OCI-LY7 (cell line): ENCODE measurements at regions not wholly inside any gene's neighbourhood (a gene's known extent, or its start where the extent isn't known, plus 50 kb on each side); places are given as distances from the start of the nearest gene placed in this dataset.
A peak's percentile ranks its signal among the peaks of the same experiment; 100 is the strongest.

Source experiments
- BruUV-seq: library from RNA; stranded (reverse); fragments of 400-500 nt; replicated peaks from 2 replicates; lab custom pipeline; 2021; lab: Mats Ljungman, UMichigan
- CTCF ChIA-PET: fragments of 300-600 bp; sonication (Branson Sonifier 250); formaldehyde crosslinking; loops from one replicate; lab custom pipeline; 2022; ENCODE audit warnings: antibody characterized with exemption; ENCODE audit not compliant: unreplicated experiment; lab: Charles Lee
- POLR2A ChIA-PET: fragments of 300-600 bp; sonication (Branson Sonifier 250); formaldehyde crosslinking; loops from one replicate; lab custom pipeline; 2022; ENCODE audit warnings: antibody characterized with exemption; lab: Charles Lee
- DNase-seq: peaks from one replicate; pipeline ENCODE4 v3.0.0-alpha.2; 2015; ENCODE audit warnings: low spot score
- H2AFZ ChIP-seq: fragments of 200-600 bp; sonication (generic), shearing (Covaris generic); 2 replicates; pipeline ENCODE4 v1.6.1; 2014; ENCODE audit warnings: mild to moderate bottlenecking, antibody characterized with exemption, low read length, moderate library complexity
- H3K27ac ChIP-seq: fragments of 200-600 bp; sonication (generic); 2 replicates; pipeline ENCODE4 v1.5.1; 2014; ENCODE audit warnings: mixed run types, low read depth, mild to moderate bottlenecking, moderate library complexity, low read length, inconsistent platforms; ENCODE audit not compliant: poor library complexity, severe bottlenecking
- H3K36me3 ChIP-seq: fragments of 200-600 bp; sonication (generic); 2 replicates; pipeline ENCODE4 v1.6.1; 2014; ENCODE audit warnings: mild to moderate bottlenecking, antibody characterized with exemption, low read length, moderate library complexity, mixed read lengths; ENCODE audit not compliant: insufficient read depth
- H3K4me1 ChIP-seq: fragments of 200-600 bp; sonication (generic); 2 replicates; pipeline ENCODE4 v1.5.1; 2014; ENCODE audit warnings: mild to moderate bottlenecking, low read length; ENCODE audit not compliant: insufficient read depth, poor library complexity, severe bottlenecking
- H3K4me2 ChIP-seq: fragments of 200-600 bp; sonication (generic); 2 replicates; pipeline ENCODE4 v1.6.1; 2014; ENCODE audit warnings: mild to moderate bottlenecking, low read length
- H3K4me3 ChIP-seq: fragments of 200-600 bp; sonication (generic); 2 replicates; pipeline ENCODE4 v1.5.1; 2014; ENCODE audit warnings: mild to moderate bottlenecking, low read depth, low read length; ENCODE audit not compliant: poor library complexity, severe bottlenecking
- H3K79me2 ChIP-seq: fragments of 200-600 bp; sonication (generic); 2 replicates; pipeline ENCODE4 v1.6.1; 2016; ENCODE audit warnings: low read depth, mild to moderate bottlenecking, low read length, moderate library complexity, mixed read lengths; ENCODE audit not compliant: insufficient read depth
- H3K9me2 ChIP-seq: fragments of 200-600 bp; sonication (generic); 2 replicates; pipeline ENCODE4 v1.6.1; 2016; ENCODE audit warnings: mild to moderate bottlenecking, low read length, mixed read lengths; ENCODE audit not compliant: insufficient read depth
- H3K9me3 ChIP-seq: fragments of 200-600 bp; sonication (generic); 2 replicates; pipeline ENCODE4 v1.6.1; 2014; ENCODE audit warnings: mild to moderate bottlenecking, mixed run types, low read length, mixed read lengths
- H4K20me1 ChIP-seq: fragments of 200-600 bp; sonication (generic); 2 replicates; pipeline ENCODE4 v1.6.1; 2014; ENCODE audit warnings: mild to moderate bottlenecking, antibody characterized with exemption, low read length, moderate library complexity, mixed read lengths; ENCODE audit not compliant: insufficient read depth
- EZH2phosphoT487 ChIP-seq: fragments of 200-600 bp; sonication (generic); IDR thresholded peaks from 2 replicates; pipeline ENCODE4 v1.6.1; 2018; ENCODE audit warnings: low read depth, borderline replicate concordance, mild to moderate bottlenecking, mixed run types, antibody characterized with exemption, low read length, moderate library complexity, mixed read lengths
- intact Hi-C: fragments of 100-400 bp; cut with micrococcal nuclease; formaldehyde crosslinking; loops from one replicate; pipeline ENCODE4 v1.10.0; 2022; ENCODE audit not compliant: unreplicated experiment
- TF ChIP-seq, protein P1 (sequence below): fragments of 200-600 bp; sonication (generic); conservative IDR thresholded peaks from 2 replicates; pipeline ENCODE4 v1.5.1; 2014; ENCODE audit warnings: mild to moderate bottlenecking, antibody characterized with exemption, low read length, moderate library complexity, mixed read lengths

DNA sequence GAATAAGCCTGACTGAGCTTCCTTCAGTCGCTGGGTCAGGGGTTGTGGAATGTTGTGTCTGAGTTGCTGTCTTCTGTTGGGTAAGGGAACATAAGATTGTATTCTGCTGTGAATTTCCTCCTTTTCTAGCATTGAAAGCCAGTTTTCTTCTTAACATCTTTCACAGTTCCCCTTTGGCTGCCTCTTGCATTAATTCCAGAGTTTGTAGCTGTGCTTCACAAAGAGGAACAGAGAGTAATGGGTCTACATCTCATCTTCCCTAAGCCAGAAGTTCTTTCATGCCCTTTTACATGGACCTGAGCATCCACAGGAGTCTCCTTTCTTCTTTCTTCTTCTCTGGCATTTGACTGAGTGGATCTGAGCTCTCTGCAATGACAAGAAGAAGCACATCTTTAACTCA is 686.8 kb downstream of the KCTD16 start:
- H3K4me2 ChIP-seq = peak overlapping the region; percentile 49
- intact Hi-C loops = no loop called here
- no peaks in the 10 kb centered on the region for H3K36me3 ChIP-seq
- ChIA-PET POLR2A (interaction anchor here (0.6 to 0.7 kb wide), 2 partner anchors 14 to 117 kb away, joined by 4 read pairs; no protein-coding TSS in a partner anchor), CTCF (interaction anchor here (1.2 kb wide), 1 partner anchor 14 kb away, joined by 3 read pairs; no protein-coding TSS in a partner anchor)
- no peaks in the 10 kb centered on the region for H3K79me2 ChIP-seq
- no TSS peak for BruUV-seq
- no peaks in the 10 kb centered on the region for H3K9me3 ChIP-seq
- peak overlapping the region; percentile 31; the same call in 1 of the 2 replicates for H2AFZ ChIP-seq
- H3K4me1 ChIP-seq = peaks cover 20% of the 10 kb centered on the region
- TF ChIP-seq, protein P1, sequence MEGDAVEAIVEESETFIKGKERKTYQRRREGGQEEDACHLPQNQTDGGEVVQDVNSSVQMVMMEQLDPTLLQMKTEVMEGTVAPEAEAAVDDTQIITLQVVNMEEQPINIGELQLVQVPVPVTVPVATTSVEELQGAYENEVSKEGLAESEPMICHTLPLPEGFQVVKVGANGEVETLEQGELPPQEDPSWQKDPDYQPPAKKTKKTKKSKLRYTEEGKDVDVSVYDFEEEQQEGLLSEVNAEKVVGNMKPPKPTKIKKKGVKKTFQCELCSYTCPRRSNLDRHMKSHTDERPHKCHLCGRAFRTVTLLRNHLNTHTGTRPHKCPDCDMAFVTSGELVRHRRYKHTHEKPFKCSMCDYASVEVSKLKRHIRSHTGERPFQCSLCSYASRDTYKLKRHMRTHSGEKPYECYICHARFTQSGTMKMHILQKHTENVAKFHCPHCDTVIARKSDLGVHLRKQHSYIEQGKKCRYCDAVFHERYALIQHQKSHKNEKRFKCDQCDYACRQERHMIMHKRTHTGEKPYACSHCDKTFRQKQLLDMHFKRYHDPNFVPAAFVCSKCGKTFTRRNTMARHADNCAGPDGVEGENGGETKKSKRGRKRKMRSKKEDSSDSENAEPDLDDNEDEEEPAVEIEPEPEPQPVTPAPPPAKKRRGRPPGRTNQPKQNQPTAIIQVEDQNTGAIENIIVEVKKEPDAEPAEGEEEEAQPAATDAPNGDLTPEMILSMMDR = no peak
- TF ChIP-seq EZH2phosphoT487 = no peak
- H3K9me2 ChIP-seq = no peaks in the 10 kb centered on the region; the same call in 1 of the 2 replicates
- DNase-seq = peak; percentile 40
- no peaks in the 10 kb centered on the region for H4K20me1 ChIP-seq
- no peak overlapping the region for H3K4me3 ChIP-seq
- peak overlapping the region; percentile 40 for H3K27ac ChIP-seq

DNA sequence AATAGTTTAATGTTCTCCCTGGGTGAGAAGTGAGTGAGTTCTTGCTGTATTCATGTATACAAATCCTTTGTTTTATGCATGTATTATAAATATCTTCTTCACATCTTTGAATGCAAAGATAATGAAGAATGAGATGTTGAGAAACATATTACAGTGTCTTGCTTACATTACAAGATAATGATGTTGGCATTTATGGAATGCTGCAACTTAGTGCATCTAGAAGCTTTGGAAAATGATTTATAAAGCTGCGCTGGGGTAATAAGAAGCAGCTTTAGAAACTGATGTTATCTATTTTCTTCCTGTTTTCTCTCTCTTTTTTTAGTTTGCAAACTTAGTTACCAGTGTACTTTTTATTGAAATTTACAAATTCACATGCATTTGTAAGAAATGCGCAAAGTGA is 673.4 kb downstream of the KCTD16 start:
- no peaks in the 10 kb centered on the region for H3K79me2 ChIP-seq
- no peak overlapping the region for H3K4me3 ChIP-seq
- no peaks in the 10 kb centered on the region for H3K4me1 ChIP-seq
- no peak overlapping the region for H2AFZ ChIP-seq
- H4K20me1 ChIP-seq = no peaks in the 10 kb centered on the region
- TF ChIP-seq EZH2phosphoT487 = no peak
- TF ChIP-seq, protein P1 = no peak
- CTCF ChIA-PET = no interaction called here
- POLR2A ChIA-PET = interaction anchor here (0.6 to 1.8 kb wide), 3 partner anchors 10 to 675 kb away, joined by 3 to 7 read pairs (median 4); no protein-coding TSS in a partner anchor
- no peaks in the 10 kb centered on the region for H3K36me3 ChIP-seq
- H3K4me2 ChIP-seq = no peak overlapping the region
- no TSS peak for BruUV-seq
- DNase-seq = no peak
- H3K27ac ChIP-seq = no peak overlapping the region
- intact Hi-C loops = no loop called here
- no peaks in the 10 kb centered on the region for H3K9me3 ChIP-seq
- no peaks in the 10 kb centered on the region for H3K9me2 ChIP-seq

DNA sequence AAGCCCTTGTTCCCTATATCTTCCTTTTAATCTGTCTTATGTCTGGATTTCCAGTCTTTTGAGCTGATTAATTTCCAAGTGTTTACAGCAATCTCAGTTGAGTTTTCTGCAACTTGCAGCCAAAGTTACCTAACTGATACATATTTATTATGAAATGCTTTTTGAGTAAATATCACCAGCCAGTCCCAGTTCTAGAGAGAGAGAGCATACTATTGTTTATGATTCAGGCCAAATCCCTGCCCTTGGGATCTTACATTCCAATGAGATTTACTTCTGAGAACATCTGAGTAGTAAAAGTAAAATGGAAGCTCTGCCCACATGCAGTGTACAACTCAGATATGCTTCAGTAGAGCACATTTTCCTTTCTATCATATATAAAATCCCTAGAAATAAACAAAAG is 661.7 kb downstream of the KCTD16 start:
- Histone ChIP-seq H3K4me2 (no peak overlapping the region), H4K20me1 (no peaks in the 10 kb centered on the region), H3K9me3 (no peaks in the 10 kb centered on the region), H2AFZ (no peak overlapping the region), H3K4me3 (no peak overlapping the region), H3K36me3 (no peaks in the 10 kb centered on the region), H3K27ac (no peak overlapping the region), H3K79me2 (no peaks in the 10 kb centered on the region), H3K4me1 (no peaks in the 10 kb centered on the region), H3K9me2 (no peaks in the 10 kb centered on the region)
- ChIA-PET POLR2A (interaction anchor here (0.6 kb wide), 1 partner anchor 106 kb away, joined by 3 read pairs; no protein-coding TSS in a partner anchor), CTCF (no interaction called here)
- BruUV-seq = no TSS peak
- TF ChIP-seq EZH2phosphoT487 = no peak
- TF ChIP-seq, protein P1 = no peak
- no peak for DNase-seq
- intact Hi-C loops = no loop called here
